GM12878 (cell line): ENCODE measurements at regions not wholly inside any gene's neighbourhood (a gene's known extent, or its start where the extent isn't known, plus 50 kb on each side); places are given as distances from the start of the nearest gene placed in this dataset.

Experiments used
- ATAC-seq: fragments of 200-7000 bp; cut with Tn5 transposase; 3 replicates; pipeline ENCODE4 v1.9.1; 2020; ENCODE audit warnings: mild to moderate bottlenecking, moderate library complexity
- BruUV-seq: library from RNA; stranded (reverse); fragments of 400-500 nt; replicated peaks from 2 replicates; lab custom pipeline; 2021; lab: Mats Ljungman, UMichigan
- CTCF ChIA-PET: fragments of 300-600 bp; sonication (Branson Sonifier 250); formaldehyde crosslinking; extraction: SDS; loops from one replicate; lab custom pipeline; 2021; ENCODE audit warnings: inconsistent platforms; lab: Yijun Ruan, JAX
- POLR2A ChIA-PET: fragments of 350-600 bp; formaldehyde crosslinking; extraction: SDS; loops from one replicate; lab custom pipeline; 2021; ENCODE audit warnings: inconsistent platforms; lab: Charles Lee
- RAD21 ChIA-PET: fragments of 300-600 bp; sonication (Branson Sonifier 250); formaldehyde crosslinking; loops from one replicate; lab custom pipeline; 2023; ENCODE audit warnings: antibody characterized with exemption; ENCODE audit not compliant: unreplicated experiment; lab: Charles Lee
- SMC1A ChIA-PET: fragments of 300-600 bp; sonication (Branson Sonifier 250); formaldehyde crosslinking; loops from one replicate; lab custom pipeline; 2023; ENCODE audit not compliant: unreplicated experiment, uncharacterized antibody; lab: Charles Lee
- DNase-seq: peaks from one replicate; pipeline ENCODE4 v3.0.0-alpha.2; 2011; ENCODE audit warnings: low read depth, low spot score
- FAIRE-seq: peaks from 3 replicates; lab custom pipeline; 2011; peaks lifted over from hg19 to GRCh38; lab: Jason Lieb, UNC
- H2AFZ ChIP-seq: 2 replicates; pipeline ENCODE4 v1.6.0; 2011; ENCODE audit warnings: low read depth, low read length, control low read depth; ENCODE audit not compliant: control insufficient read depth
- H3K27ac ChIP-seq: 2 replicates; pipeline ENCODE4 v1.5.1; 2011; ENCODE audit warnings: control low read depth; ENCODE audit not compliant: control insufficient read depth, insufficient read depth
- H3K27me3 ChIP-seq, 2 experiments: replicated peaks in 1 of 2; 2 replicates each; pipeline versions ENCODE4 v1.6.0 to v1.6.1; 2011; ENCODE audit warnings: low read length in 1 of 2; ENCODE audit not compliant: control insufficient read depth in 2 of 2, insufficient read depth in 2 of 2
- H3K36me3 ChIP-seq, 2 experiments: 2 replicates each; pipeline ENCODE4 v1.5.1; 2011; ENCODE audit warnings: low read length in 1 of 2; ENCODE audit not compliant: control insufficient read depth in 2 of 2, insufficient read depth in 2 of 2
- H3K4me1 ChIP-seq: 2 replicates; pipeline ENCODE4 v1.6.1; 2011; ENCODE audit warnings: mild to moderate bottlenecking, low read length, moderate library complexity, mixed read lengths; ENCODE audit not compliant: control insufficient read depth, insufficient read depth
- H3K4me2 ChIP-seq: 2 replicates; pipeline ENCODE4 v1.6.0; 2011; ENCODE audit warnings: control low read depth; ENCODE audit not compliant: control insufficient read depth, insufficient read depth
- H3K4me3 ChIP-seq: fragments of 200-600 bp; sonication (generic); 2 replicates; pipeline ENCODE4 v1.5.1; 2016
- H3K79me2 ChIP-seq: 2 replicates; pipeline ENCODE4 v1.6.0; 2011; ENCODE audit warnings: low read length; ENCODE audit not compliant: control insufficient read depth, insufficient read depth
- H3K9ac ChIP-seq: 2 replicates; pipeline ENCODE4 v1.8.0; 2011; ENCODE audit warnings: low read length, control low read depth, mixed read lengths; ENCODE audit not compliant: control insufficient read depth, insufficient read depth
- H3K9me3 ChIP-seq: replicated peaks from 3 replicates; pipeline ENCODE4 v1.5.1; 2011; ENCODE audit warnings: mild to moderate bottlenecking, low read length; ENCODE audit not compliant: control insufficient read depth, insufficient read depth
- H4K20me1 ChIP-seq: 2 replicates; pipeline ENCODE4 v1.6.0; 2011; ENCODE audit not compliant: control insufficient read depth, insufficient read depth
- CHD2 ChIP-seq: IDR thresholded peaks from 2 replicates; pipeline ENCODE4 v1.6.1; 2011; ENCODE audit warnings: low read depth, low read length, improper control_type of control experiment, borderline replicate concordance
- HCFC1 ChIP-seq: fragments of 150-350 bp; IDR thresholded peaks from 2 replicates; pipeline ENCODE4 v1.6.1; 2014; ENCODE audit warnings: low read length
- NBN ChIP-seq: fragments of 450-650 bp; IDR thresholded peaks from 2 replicates; pipeline ENCODE4 v1.6.1; 2016
- PML ChIP-seq: IDR thresholded peaks from 2 replicates; pipeline ENCODE4 v1.6.1; 2012; ENCODE audit warnings: low read length, inconsistent platforms
- SREBF2 ChIP-seq: IDR thresholded peaks from 2 replicates; pipeline ENCODE4 v1.6.1; 2012; ENCODE audit warnings: mild to moderate bottlenecking, low read length
- TARDBP ChIP-seq: IDR thresholded peaks from 2 replicates; pipeline ENCODE4 v1.6.1; 2016; ENCODE audit warnings: borderline replicate concordance
- WGBS: methylation state at CpG from one replicate; pipeline ENCODE4 v1.1.6; 2016; ENCODE audit warnings: low lambda C conversion rate; ENCODE audit not compliant: insufficient replicate concordance, insufficient coverage; ENCODE audit errors: missing lambda C conversion rate; 5-methylcytosine and 5-hydroxymethylcytosine counted together
- in situ Hi-C: fragments of 300-500 bp; cut with MboI; formaldehyde crosslinking; loops from 9 replicates; pipeline ENCODE4 v1.14.3; 2018; ENCODE audit warnings: mixed read lengths
- intact Hi-C: fragments of 100-400 bp; cut with micrococcal nuclease; formaldehyde crosslinking; loops from one replicate; pipeline ENCODE4 v1.14.2; 2022; ENCODE audit not compliant: unreplicated experiment
- TF ChIP-seq, protein P1 (sequence below): fragments of 450-650 bp; IDR thresholded peaks from 2 replicates; pipeline ENCODE4 v1.6.1; 2017; ENCODE audit warnings: borderline replicate concordance

DNA sequence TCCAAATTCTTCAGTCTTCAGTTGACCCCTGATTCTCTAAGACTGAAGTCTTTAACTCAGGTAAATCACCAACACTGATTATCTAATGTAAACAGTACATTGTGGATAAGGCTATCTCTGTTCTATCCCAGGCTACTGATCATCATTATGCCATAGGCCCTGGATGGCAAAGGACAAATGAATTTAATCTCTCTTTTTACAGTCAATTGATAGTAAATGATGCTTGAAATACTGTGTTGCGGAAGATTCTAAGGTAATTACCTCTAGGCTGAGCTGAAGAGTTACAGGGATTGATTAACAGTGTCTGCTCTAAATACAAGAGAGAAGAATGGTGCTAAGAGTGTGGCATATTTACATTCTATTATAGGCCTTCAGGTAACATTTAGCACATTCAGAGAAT, 264.7 kb downstream of the ACTL7B start:
- DNase-seq (no peak), ATAC-seq (no peak), FAIRE-seq (no peak)
- Histone ChIP-seq H3K9ac (no peak overlapping the region), H3K36me3 (no peaks in the 10 kb centered on the region), H3K4me3 (no peak overlapping the region), H3K27ac (no peak overlapping the region), H3K27me3 (no peaks in the 10 kb centered on the region; a peak in 1 of 4 replicates), H2AFZ (no peak overlapping the region), H4K20me1 (no peaks in the 10 kb centered on the region), H3K79me2 (no peaks in the 10 kb centered on the region), H3K9me3 (no peaks in the 10 kb centered on the region), H3K4me2 (no peak overlapping the region), H3K4me1 (no peaks in the 10 kb centered on the region)
- TF ChIP-seq CHD2 = no peak
- TF ChIP-seq SREBF2 = no peak
- TF ChIP-seq TARDBP = no peak
- TF ChIP-seq, protein P1, sequence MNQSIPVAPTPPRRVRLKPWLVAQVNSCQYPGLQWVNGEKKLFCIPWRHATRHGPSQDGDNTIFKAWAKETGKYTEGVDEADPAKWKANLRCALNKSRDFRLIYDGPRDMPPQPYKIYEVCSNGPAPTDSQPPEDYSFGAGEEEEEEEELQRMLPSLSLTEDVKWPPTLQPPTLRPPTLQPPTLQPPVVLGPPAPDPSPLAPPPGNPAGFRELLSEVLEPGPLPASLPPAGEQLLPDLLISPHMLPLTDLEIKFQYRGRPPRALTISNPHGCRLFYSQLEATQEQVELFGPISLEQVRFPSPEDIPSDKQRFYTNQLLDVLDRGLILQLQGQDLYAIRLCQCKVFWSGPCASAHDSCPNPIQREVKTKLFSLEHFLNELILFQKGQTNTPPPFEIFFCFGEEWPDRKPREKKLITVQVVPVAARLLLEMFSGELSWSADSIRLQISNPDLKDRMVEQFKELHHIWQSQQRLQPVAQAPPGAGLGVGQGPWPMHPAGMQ = no peak
- RAD21 ChIA-PET = no interaction called here
- in situ Hi-C loops (no loop called here), intact Hi-C loops (no loop called here)
- 35% methylated on average over 1 of the region's 1 CpG for WGBS
- no TSS peak for BruUV-seq
- CTCF ChIA-PET = no interaction called here
- SMC1A ChIA-PET = no interaction called here
- POLR2A ChIA-PET = no interaction called here

DNA sequence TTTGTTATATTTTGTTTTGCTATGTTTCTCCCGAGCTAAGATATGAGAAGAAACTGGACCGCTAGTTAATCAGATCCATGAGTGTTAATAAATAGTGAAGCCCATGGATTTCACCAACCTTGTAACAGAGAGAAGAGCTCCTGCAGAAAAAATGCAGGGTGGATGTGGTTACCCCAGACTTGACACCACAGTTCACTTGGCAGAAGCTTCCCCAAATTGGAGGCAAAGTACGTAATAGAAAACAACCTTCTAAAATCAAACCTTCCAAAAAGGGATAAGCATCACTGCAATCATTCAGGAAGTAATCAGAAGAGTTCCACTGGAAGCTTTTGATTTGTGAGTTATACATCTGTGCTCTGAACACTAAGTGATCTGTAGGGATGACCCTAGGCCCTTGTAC, 267.5 kb downstream of the ACTL7B start:
- ChIA-PET POLR2A (no interaction called here), SMC1A (interaction anchor here (0.6 kb wide), 1 partner anchor 68 kb away, joined by 3 read pairs; no protein-coding TSS in a partner anchor)
- Histone ChIP-seq H3K9me3 (no peaks in the 10 kb centered on the region), H3K36me3 (no peaks in the 10 kb centered on the region)
- FAIRE-seq = no peak
- TF ChIP-seq NBN (no peak), PML (no peak), HCFC1 (no peak)
- TF ChIP-seq, all 136 proteins: peak for 0
- intact Hi-C loops (no loop called here), in situ Hi-C loops (no loop called here)
- 24% methylated on average over 3 of the region's 3 CpGs for WGBS
- no peak overlapping the region for H2AFZ ChIP-seq
- H3K4me3 ChIP-seq = no peak overlapping the region
- no peak overlapping the region for H3K9ac ChIP-seq
- no peak overlapping the region for H3K4me2 ChIP-seq
- DNase-seq (no peak), ATAC-seq (no peak)
- H3K79me2 ChIP-seq = no peaks in the 10 kb centered on the region
- no peaks in the 10 kb centered on the region for H3K4me1 ChIP-seq
- RAD21 ChIA-PET = no interaction called here
- no peaks in the 10 kb centered on the region; a peak in 1 of 4 replicates for H3K27me3 ChIP-seq
- CTCF ChIA-PET = no interaction called here
- no peak overlapping the region for H3K27ac ChIP-seq
- no TSS peak for BruUV-seq
- no peaks in the 10 kb centered on the region for H4K20me1 ChIP-seq
